Medulla oblongata (tissue), 1 donor: ENCODE measurements at regions not wholly inside any gene's neighbourhood (a gene's known extent, or its start where the extent isn't known, plus 50 kb on each side); places are given as distances from the start of the nearest gene placed in this dataset.
"Not testable (repeated sequence)": the region's sequence is repeated elsewhere in the genome, so short reads cannot be mapped to it uniquely, and the experiment has no call there.

Source experiments
- DNase-seq: peaks from one replicate; pipeline ENCODE4 v3.0.0-alpha.2; 2015; ENCODE audit errors: extremely low spot score

- DNase-seq, result no peak
Observed at GRCh38 chr9:136611606-136612005, 51.1 kb upstream of the EGFL7 start.

DNA sequence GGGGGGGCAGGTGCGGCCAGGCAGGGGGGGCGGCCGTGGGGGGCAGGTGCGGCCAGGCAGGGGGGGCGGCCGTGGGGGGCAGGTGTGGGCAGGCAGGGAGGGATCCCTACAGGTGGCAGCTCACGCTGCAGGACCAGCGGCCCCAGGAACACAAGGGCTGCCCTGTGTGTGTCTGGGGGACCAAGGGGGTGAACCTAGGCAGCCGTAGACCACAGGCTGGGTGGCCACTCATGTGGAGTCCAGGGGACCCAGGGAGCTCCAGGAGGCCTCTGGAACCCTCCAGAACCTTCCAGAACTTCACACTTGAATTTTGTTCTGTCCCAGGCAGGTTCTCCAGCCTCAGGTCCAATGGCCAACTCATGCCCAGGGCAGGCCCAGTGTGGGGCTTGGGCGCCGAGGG, 51.6 kb upstream of the EGFL7 start:
- no peak for DNase-seq

GRCh38 chr9:136610426-136610825, 52.3 kb upstream of the EGFL7 start:
- DNase-seq, result no peak

- no peak for DNase-seq
Observed at GRCh38 chr9:136609838-136610311, 52.8 kb upstream of the EGFL7 start.

DNA sequence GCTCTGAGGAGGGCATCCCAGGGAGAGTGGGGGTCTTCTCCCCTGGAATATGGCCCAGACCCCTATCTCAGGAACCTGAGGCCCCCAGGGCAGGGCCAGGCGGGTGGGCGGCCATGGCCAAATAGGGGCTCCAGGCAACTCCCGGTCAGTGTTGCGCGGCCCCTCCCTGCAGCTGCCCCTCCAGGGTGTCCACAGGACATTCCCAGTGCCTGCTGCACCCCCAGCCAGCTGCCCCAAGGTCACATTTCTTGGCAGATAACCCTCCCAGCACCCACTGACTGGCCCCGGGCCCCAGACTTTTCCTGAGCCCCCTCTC, 53.6 kb upstream of the EGFL7 start:
- no peak for DNase-seq

GRCh38 chr9:136608348-136609159, 54.2 kb upstream of the EGFL7 start:
- DNase-seq, result no peak

- no peak for DNase-seq
Observed at GRCh38 chr9:136607334-136607919, 55.3 kb upstream of the EGFL7 start.

- no peak for DNase-seq
Observed at GRCh38 chr9:136606687-136607333, 55.9 kb upstream of the EGFL7 start.

DNA sequence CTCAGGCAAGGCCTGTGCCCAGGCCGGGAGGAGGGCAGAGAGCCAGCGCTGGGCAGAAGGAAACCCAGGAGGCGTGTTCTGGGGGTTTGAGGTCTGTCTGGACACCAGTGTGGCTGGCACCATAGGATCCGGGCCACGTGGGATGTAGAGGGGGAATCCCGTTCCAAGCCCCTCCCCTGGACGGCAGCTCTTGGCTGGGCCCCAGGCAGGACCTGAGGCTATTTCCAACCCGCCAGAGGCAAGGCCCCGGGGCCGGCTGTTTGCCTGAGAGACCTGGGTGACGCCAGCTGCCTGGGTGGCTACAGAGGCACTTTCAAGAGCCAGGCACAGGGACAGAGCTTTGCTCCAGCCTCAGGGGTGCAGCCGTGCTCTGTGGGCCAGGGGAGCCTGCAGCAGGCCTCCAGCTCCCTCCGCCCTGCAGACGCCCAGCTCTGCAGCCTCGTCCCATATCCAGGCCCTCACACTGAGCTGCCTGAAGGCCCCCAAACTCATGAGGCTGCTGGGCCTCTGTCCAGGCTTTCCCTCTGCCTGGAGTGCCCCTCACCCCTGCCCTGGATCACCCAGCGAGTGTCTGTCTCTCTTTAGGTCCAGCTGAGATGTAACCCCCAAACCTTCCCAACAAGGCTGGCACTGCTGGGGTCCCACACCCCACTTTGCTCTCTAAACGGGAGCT, 56.6 kb upstream of the EGFL7 start:
- DNase-seq, result peak; percentile 62

GRCh38 chr9:136604823-136605525, 57.7 kb upstream of the EGFL7 start:
- DNase-seq, result no peak

- DNase-seq, result no peak
Observed at GRCh38 chr9:136603901-136604814, 58.3 kb upstream of the NOTCH1 start.

DNA sequence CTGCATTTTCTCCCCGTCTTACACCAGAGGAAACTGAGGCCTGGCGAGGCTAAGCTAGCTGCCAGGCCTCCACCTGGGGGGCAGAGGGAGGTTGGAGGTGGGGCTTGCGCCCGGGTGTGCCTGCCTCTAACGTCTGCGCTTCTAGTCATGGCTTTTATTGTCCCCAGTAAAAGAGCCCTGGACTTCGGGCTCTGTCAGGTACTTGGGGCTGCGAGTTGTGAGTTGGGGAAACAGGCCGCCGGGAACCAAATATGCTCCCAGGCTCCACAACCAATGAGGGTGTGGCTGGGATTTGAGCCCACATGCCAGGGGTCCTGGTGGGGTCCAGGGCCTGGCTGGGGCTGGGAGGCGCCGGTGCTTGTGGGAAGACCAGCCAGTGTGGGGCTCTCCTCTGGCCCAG, 57.4 kb upstream of the NOTCH1 start:
- DNase-seq, result no peak

DNA sequence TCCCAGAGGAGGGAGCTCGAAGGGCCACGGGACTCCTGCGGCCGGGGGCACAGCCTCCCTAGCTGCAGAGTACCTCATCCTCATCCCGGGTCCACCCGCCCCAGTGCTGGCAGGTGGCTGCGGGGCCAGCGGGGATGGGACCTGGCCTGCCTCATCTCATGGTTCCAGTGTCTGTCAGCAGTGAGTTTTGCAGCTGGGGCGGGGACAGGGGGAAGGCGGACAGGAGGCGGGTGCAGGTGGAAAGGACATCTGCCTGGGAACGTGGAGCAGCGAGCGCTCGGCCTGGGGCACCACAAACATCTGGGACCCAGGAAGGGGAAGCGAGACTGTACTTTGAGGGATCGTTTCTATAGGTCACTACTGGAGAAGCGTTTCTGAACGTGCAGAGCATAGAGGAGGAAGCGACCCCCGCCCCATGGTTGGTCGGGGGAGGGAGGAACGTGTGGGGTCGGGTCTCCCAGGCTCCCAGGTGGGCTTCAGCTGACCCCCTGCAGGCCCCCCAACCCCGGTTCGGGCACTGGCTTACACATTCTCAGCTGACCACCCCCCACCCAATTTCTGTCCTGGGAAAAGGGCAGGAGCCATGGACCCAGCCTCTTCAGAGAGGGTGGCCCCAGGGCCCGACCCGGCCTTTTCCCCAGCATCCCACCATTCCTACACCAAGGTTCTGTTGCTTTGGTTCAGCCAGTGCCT, 56.5 kb upstream of the NOTCH1 start:
- no peak for DNase-seq

DNA sequence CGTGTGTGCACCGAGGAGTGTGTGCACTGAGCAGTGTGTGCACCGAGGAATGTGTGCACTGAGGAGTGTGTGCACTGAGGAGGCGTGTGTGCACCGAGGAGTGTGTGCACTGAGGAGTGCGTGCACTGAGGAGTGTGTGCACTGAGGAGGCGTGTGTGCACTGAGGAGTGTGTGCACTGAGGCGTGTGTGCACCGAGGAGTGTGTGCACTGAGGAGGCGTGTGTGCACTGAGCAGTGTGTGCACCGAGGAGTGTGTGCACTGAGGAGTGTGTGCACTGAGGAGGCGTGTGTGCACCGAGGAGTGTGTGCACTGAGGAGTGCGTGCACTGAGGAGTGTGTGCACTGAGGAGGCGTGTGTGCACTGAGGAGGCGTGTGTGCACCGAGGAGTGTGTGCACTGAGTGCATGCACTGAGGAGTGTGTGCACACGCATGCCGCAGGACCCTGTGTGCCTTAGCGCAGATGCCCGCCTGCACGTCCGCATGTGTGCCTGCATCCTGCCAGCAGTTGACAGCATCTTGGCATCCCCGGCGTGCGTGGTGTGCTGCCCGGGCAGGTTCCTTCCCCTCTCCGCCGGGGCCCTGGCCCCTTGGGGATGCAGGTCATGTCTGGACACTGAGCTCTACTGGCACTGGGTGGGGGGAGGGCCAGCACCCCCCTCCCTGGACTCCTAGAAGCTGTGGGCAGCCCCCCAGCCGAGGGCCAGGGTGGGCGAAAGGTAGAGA, 55.6 kb upstream of the NOTCH1 start:
- not testable (repeated sequence) for DNase-seq

- DNase-seq, result peak; percentile 81
Observed at GRCh38 chr9:136599811-136600660, 54.2 kb upstream of the NOTCH1 start.

- DNase-seq, result no peak
Observed at GRCh38 chr9:136599074-136599531, 53.3 kb upstream of the NOTCH1 start.

GRCh38 chr9:136598390-136599073, 52.7 kb upstream of the NOTCH1 start:
- not testable (repeated sequence) for DNase-seq

DNA sequence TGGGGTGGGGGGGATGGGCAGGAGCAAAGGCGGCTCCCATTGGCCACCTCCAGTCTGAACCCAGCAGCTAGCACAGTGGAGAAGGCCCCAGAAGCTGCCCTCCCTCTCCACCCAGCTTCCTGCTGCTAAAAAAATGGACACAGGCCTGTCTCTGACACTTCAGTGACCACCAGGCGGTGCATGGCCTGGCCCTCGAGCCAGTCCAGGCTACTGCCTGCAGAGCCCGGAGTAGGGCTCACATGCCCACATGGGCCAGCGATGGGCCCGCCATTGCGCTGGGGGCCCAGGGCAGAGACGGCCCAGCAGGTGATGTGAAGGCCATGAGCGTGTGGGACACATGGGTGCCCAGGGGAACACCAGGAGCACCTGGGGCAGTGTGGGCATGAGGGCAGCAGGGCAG, 52.1 kb upstream of the NOTCH1 start:
- no peak for DNase-seq
